ENCODE measurements at regions not wholly inside any gene's neighbourhood (a gene's known extent, or its start where the extent isn't known, plus 50 kb on each side); places are given as distances from the start of the nearest gene placed in this dataset.
"Not testable (repeated sequence)": the region's sequence is repeated elsewhere in the genome, so short reads cannot be mapped to it uniquely, and the experiment has no call there.

DNA sequence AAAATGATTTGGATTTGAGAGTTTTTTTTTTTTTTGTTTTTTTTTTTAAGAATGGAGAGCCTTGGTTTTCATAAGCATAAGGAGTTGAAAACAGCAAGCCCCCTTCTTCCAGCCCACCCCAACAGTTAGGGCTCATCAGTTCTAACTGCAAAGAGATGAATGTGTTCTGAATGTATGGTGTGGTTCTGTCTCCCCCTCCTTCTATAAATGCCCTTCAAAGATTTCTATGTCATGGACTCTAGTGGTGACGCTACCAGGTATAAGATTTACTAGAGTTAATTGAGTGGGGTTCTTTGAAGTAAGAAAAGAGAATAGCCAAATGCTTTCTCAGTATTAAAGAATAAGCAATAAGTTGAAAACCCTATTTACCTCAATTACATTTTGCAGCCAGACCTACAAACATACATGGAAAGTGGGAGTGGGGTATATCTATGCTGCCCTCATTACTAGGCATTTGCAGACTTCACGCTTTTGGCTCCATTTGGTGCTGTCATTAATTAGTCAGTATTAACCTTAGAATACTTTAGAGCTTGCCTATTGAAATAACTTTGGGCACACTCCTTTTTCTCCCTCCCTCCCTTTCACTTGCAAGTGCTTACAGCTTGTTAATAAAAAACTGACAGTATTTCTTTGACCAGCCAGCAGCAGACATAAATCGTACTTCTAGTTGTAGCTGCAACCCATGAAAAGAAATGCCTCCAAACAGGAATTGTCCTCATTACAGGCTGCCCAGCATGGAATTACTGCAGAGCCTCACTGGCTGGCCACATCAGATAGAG lies 667.2 kb upstream of the ZNF608 start:
- DNase-seq (ENCODE audit: low read depth), result no peak

GRCh38 chr5:125415126-125415525 lies 668.7 kb upstream of the ZNF608 start:
- no peak for DNase-seq (ENCODE audit: low read depth)

- DNase-seq (ENCODE audit: low read depth), result no peak
These were observed 669.6 kb upstream of the ZNF608 start for GRCh38 chr5:125416055-125416454.

DNA sequence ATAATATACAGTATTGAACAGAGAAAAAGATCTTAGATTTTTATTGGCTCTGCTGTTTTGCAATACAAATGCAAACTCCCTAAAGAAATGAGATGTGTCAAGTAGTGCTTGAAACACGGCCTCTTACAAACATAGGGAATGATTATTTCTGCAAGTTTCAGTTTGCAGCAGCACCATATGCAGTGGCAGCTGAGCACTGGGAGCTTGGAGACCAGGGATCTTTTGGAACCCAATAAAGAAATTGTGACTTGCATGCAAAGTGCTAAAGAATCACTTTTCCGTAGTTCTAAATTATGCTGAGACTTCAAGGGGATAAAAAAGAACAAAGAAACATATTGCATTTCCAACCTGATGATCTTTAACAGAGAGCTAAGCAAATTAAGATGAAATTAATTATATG lies 674.6 kb upstream of the ZNF608 start:
- no peak for DNase-seq (ENCODE audit: low read depth)

DNA sequence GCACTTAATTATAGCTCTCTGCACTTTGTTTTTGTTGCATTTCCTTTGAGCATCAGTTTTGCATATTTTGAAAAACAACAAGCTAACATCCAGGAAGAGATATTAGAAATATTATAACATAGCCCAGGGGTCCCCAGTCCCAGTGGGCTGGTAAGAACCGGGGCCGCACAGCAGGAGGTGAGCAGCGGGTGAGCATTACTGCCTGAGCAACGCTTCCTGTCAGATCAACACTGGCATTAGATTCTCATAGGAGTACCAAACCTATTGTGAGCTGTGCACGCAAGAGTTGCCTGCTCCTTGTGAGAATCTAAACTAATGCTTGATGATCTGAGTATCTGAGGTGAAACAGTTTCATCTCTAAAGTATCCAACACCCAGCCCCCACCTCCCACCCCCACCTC lies 675.9 kb upstream of the ZNF608 start:
- DNase-seq (ENCODE audit: low read depth), result no peak

DNA sequence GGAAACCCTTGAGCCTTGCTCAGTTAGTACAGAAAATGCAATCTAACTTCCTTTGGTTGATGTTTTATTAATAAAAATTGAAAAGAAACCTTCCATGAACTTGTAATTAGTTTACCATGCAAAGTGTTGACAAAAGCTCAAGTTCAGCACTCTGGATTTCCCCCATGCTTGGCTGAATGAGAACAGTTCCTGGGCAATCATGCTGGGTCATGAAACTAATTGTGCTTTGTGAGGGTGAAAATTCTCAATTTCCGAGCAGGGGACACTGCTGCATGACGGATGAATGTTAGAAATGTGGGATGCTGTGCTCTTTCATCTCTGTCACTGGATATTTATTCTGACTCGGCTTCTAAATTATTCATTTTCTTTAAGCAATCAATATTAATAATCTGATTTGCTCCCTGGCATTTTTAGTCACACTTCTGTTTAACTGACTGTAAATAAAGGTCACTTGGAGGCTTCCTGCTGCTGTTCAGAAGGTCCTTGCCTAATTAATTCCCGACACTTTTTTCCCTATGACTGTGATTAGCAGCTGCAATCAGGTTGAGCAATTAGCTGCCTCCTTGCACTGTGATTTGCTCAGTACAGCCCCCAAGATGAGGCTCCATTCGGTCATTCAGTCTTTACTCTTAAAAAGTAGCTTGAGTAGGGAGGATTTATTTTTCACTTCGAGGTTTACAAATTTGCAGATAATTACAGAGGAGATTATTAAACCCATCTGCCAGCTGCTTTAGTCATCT lies 678.1 kb upstream of the ZNF608 start:
- DNase-seq (ENCODE audit: low read depth), result no peak

GRCh38 chr5:125429498-125429897 lies 683.1 kb upstream of the ZNF608 start:
- no peak for DNase-seq (ENCODE audit: low read depth)

GRCh38 chr5:125433457-125433856 lies 687.0 kb upstream of the ZNF608 start:
- no peak for DNase-seq (ENCODE audit: low read depth)

- DNase-seq (ENCODE audit: low read depth), result no peak
These were observed 692.8 kb upstream of the ZNF608 start for GRCh38 chr5:125439243-125439642.

- no peak for DNase-seq (ENCODE audit: low read depth)
These were observed 694.5 kb upstream of the ZNF608 start for GRCh38 chr5:125440905-125441304.

DNA sequence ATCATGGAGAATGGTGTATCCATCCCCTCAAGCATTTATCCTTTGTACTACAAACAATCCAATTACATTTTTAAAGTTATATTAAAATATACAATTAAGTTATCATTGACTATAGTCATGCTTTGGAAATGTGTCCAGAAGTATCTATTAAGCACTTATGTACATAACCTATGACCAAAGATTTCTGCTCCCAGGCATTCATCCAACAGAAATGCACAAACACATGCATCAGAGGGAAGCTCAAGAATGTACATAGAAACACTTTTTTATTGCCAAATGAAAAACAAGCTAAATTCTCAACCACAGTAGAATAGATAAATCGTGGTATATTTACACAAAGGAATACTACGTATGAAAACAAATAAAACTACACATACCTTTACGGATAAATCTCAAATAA lies 700.5 kb upstream of the ZNF608 start:
- peak; percentile 17 for DNase-seq (ENCODE audit: low read depth)

- DNase-seq (ENCODE audit: low read depth), result peak; percentile 38
These were observed 704.3 kb upstream of the ZNF608 start for GRCh38 chr5:125450771-125451170.

GRCh38 chr5:125451622-125452021 lies 705.2 kb upstream of the ZNF608 start:
- no peak for DNase-seq (ENCODE audit: low read depth)

DNA sequence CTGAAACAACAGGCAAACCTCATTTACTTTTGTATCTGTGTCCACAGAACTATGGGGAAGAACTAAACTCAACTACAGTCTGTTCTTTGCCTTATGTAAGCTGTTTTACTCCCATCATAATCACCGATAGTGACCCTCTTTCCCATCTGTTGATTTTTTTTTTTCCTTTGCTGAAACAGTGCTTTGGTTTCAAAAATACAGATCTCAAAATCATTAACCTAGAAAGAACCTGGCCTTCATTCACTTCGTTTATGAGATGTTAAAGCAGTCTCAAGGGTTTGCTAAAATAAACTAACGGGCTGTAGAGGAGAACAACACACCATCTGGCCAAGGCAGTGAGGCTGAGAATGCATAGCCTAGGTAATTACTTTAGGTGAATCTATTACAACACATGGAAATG lies 706.6 kb upstream of the ZNF608 start:
- DNase-seq (ENCODE audit: low read depth), result no peak

DNA sequence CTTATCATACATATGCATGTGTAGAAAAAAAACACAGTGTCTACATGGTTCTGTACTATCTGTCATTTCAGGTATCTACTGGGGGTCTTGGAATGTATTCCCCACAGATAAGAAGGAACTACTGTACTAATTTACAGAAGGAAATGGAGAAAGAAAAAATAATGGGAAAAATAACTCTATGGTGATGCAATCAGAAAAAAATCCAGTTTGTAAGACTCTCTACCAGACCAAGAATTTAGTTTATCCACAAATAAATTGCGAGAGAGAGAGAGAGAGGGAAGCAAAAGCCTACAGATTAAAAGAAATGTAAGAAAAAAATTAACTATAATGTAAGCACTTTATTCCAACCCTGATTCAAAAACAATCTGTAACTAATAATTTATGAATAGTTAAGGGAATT lies 708.6 kb upstream of the ZNF608 start:
- no peak for DNase-seq (ENCODE audit: low read depth)

DNA sequence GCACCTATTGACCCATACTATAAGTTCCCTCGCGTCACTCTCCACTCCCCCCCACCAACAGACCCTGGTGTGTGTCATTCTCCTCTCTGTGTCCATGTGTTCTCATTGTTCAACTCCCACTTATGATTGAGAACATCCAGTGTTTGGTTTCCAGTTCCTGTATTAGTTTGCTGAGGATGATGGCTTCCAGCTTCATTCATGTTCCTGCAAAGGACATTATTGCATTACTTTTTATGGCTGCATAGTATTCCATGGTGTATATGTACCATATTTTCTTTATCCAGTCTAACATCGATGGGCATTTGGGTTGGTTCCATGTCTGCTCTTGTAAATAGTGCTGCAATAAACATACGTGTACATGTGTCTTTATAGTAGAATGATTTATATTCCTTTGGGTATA lies 709.6 kb upstream of the ZNF608 start:
- DNase-seq (ENCODE audit: low read depth), result not testable (repeated sequence)

DNA sequence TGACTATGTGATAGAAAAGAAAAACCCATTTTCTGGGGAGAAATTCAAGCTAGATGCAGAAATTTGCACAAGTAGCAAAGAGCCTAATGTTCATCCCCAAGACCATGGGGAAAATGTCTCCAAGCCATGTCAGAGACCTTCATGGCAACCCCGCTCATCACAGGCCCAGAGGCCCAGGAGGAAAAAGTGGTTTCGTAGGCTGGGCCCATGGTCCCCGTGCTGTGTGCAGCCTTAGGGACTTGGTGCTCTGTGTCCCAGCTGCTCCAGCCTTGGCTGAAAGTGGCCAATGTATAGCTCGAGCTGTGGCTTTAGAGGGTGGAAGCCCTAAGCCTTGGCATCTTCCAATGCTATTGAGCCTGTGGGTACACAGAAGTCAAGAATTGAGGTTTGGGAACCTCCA lies 711.2 kb upstream of the ZNF608 start:
- no peak for DNase-seq (ENCODE audit: low read depth)

GRCh38 chr5:125458949-125459348 lies 712.5 kb upstream of the ZNF608 start:
- not testable (repeated sequence) for DNase-seq (ENCODE audit: low read depth)

- no peak for DNase-seq (ENCODE audit: low read depth)
These were observed 715.2 kb upstream of the ZNF608 start for GRCh38 chr5:125461641-125462072.

GRCh38 chr5:125463466-125464092 lies 717.1 kb upstream of the ZNF608 start:
- DNase-seq (ENCODE audit: low read depth), result no peak

DNA sequence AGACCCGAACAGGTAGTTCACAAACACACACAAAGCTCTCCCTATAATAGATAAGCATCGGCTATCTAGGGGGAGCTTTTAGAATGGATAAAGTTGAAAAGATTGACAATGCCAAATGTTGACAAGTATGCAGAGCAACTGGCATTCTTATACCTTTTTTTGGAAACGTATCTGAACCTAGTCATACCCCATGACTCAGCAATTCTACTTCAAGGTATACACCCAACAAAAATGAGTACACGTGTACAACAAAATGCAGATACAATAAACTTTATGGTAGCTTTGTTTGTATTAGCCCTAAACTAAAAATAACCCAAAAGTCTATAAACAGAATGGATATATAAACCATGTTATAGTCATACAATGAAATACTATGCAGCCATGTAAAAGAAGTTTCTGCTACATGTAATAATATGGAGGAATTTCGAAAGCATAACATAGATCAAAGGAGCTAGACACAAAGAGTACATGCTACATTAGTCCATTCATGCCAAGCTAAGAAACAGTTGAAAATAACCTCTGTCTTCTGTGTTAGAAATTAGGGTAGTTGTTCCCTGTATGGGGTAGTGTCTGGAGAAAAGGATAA lies 718.5 kb upstream of the ZNF608 start:
- DNase-seq (ENCODE audit: low read depth), result no peak

- DNase-seq (ENCODE audit: low read depth), result no peak
These were observed 719.3 kb upstream of the ZNF608 start for GRCh38 chr5:125465703-125466102.

DNA sequence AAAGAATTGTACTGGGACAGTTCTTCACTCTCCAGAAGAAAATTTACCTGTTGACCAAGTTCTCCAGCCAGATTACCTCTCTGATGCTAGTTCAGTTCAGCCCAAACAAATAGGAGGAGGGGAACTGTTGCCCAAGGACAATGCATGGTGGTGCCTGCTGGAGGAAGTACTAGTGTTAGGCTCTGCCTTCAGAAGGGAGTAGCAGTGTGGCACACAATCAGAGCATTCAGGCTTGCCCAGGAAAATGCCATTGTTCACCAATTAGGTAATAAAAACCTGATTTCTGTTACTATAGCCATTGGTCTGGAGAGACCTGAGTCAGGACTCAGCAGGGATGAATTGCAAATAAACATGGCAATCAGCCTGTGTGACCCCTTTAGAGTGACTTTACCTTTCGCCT lies 720.8 kb upstream of the ZNF608 start:
- DNase-seq (ENCODE audit: low read depth), result no peak
